ENCODE measurements at regions not wholly inside any gene's neighbourhood (a gene's known extent, or its start where the extent isn't known, plus 50 kb on each side); places are given as distances from the start of the nearest gene placed in this dataset.
"Not testable (repeated sequence)": the region's sequence is repeated elsewhere in the genome, so short reads cannot be mapped to it uniquely, and the experiment has no call there.

- FAIRE-seq (no peak), DNase-seq (ENCODE audit: insufficient read length, low spot score) (no peak)
- no peak for TF ChIP-seq POLR2A (IDR thresholded peaks at IDR 0.05; ENCODE audit: low read depth, low read length)
Measured at GRCh38 chr2:78832481-78832880, 193.0 kb upstream of the REG3G start.

- no peak for TF ChIP-seq POLR2A (IDR thresholded peaks at IDR 0.05; ENCODE audit: low read depth, low read length)
- FAIRE-seq: no peak
- no peak for DNase-seq (ENCODE audit: insufficient read length, low spot score)
Measured at GRCh38 chr2:78839259-78839658, 186.2 kb upstream of the REG3G start.

GRCh38 chr2:78840311-78840710 lies 185.2 kb upstream of the REG3G start:
- not testable (repeated sequence) for DNase-seq (ENCODE audit: insufficient read length, low spot score); FAIRE-seq

GRCh38 chr2:78845664-78846185 lies 179.8 kb upstream of the REG3G start:
- DNase-seq (ENCODE audit: insufficient read length, low spot score) (no peak), FAIRE-seq (no peak)
- no peak for TF ChIP-seq POLR2A (IDR thresholded peaks at IDR 0.05; ENCODE audit: low read depth, low read length)

- no peak for TF ChIP-seq POLR2A (IDR thresholded peaks at IDR 0.05; ENCODE audit: low read depth, low read length)
- peak; percentile 9 for DNase-seq (ENCODE audit: insufficient read length, low spot score)
- FAIRE-seq: no peak
Measured at GRCh38 chr2:78861546-78861945, 164.0 kb upstream of the REG3G start.

GRCh38 chr2:78864205-78864604 lies 161.3 kb upstream of the REG3G start:
- no peak for FAIRE-seq
- no peak for TF ChIP-seq POLR2A (IDR thresholded peaks at IDR 0.05; ENCODE audit: low read depth, low read length)
- no peak for DNase-seq (ENCODE audit: insufficient read length, low spot score)

GRCh38 chr2:78865667-78866066 lies 159.8 kb upstream of the REG3G start:
- TF ChIP-seq POLR2A (IDR thresholded peaks at IDR 0.05; ENCODE audit: low read depth, low read length): no peak
- no peak for FAIRE-seq

GRCh38 chr2:78870343-78870967 lies 155.0 kb upstream of the REG3G start:
- TF ChIP-seq POLR2A (IDR thresholded peaks at IDR 0.05; ENCODE audit: low read depth, low read length): no peak
- FAIRE-seq (no peak), DNase-seq (ENCODE audit: insufficient read length, low spot score) (no peak)

More at GRCh38 chr2:78865667-78866066, 159.8 kb upstream of the REG3G start:
- no peak for DNase-seq (ENCODE audit: insufficient read length, low spot score)

GRCh38 chr2:78873526-78873925 lies 152.0 kb upstream of the REG3G start:
- no peak for TF ChIP-seq POLR2A (IDR thresholded peaks at IDR 0.05; ENCODE audit: low read depth, low read length)
- FAIRE-seq (no peak), DNase-seq (ENCODE audit: insufficient read length, low spot score) (no peak)

GRCh38 chr2:78876316-78876688 lies 149.2 kb upstream of the REG3G start:
- DNase-seq (ENCODE audit: insufficient read length, low spot score): no peak
- no peak for TF ChIP-seq POLR2A (IDR thresholded peaks at IDR 0.05; ENCODE audit: low read depth, low read length)
- no peak for FAIRE-seq

- TF ChIP-seq POLR2A (IDR thresholded peaks at IDR 0.05; ENCODE audit: low read depth, low read length): no peak
- no peak for FAIRE-seq
Measured at GRCh38 chr2:78887446-78887845, 138.1 kb upstream of the REG3G start.

GRCh38 chr2:78890935-78891334 lies 134.6 kb upstream of the REG3G start:
- no peak for TF ChIP-seq POLR2A (IDR thresholded peaks at IDR 0.05; ENCODE audit: low read depth, low read length)
- DNase-seq (ENCODE audit: insufficient read length, low spot score) (no peak), FAIRE-seq (no peak)

More at GRCh38 chr2:78887446-78887845, 138.1 kb upstream of the REG3G start:
- no peak for DNase-seq (ENCODE audit: insufficient read length, low spot score)

- DNase-seq (ENCODE audit: insufficient read length, low spot score) (no peak), FAIRE-seq (no peak)
- TF ChIP-seq POLR2A (IDR thresholded peaks at IDR 0.05; ENCODE audit: low read depth, low read length): no peak
Measured at GRCh38 chr2:78892295-78892694, 133.2 kb upstream of the REG3G start.

GRCh38 chr2:78895022-78895421 lies 130.5 kb upstream of the REG3G start:
- FAIRE-seq (no peak), DNase-seq (ENCODE audit: insufficient read length, low spot score) (no peak)
- TF ChIP-seq POLR2A (IDR thresholded peaks at IDR 0.05; ENCODE audit: low read depth, low read length): no peak

- TF ChIP-seq POLR2A (IDR thresholded peaks at IDR 0.05; ENCODE audit: low read depth, low read length): no peak
- FAIRE-seq: no peak
- DNase-seq (ENCODE audit: insufficient read length, low spot score): no peak
Measured at GRCh38 chr2:78896536-78896935, 129.0 kb upstream of the REG3G start.
